Hepatic stellate cell (primary cell): ENCODE measurements at regions not wholly inside any gene's neighbourhood (a gene's known extent, or its start where the extent isn't known, plus 50 kb on each side); places are given as distances from the start of the nearest gene placed in this dataset.

Experiments used
- DNase-seq: peaks from one replicate; pipeline ENCODE4 v3.0.0; 2011; ENCODE audit warnings: low spot score

GRCh38 chr16:86983621-86984020 lies 333.6 kb downstream of the C16orf95 start:
- no peak for DNase-seq

- no peak for DNase-seq
Observed at GRCh38 chr16:86984343-86984742, 332.8 kb downstream of the C16orf95 start.

- peak; percentile 79 for DNase-seq
Observed at GRCh38 chr16:86984991-86985647, 332.1 kb downstream of the C16orf95 start.

- DNase-seq: no peak
Observed at GRCh38 chr16:86985648-86986015, 331.6 kb downstream of the C16orf95 start.

GRCh38 chr16:86986136-86986535 lies 331.1 kb downstream of the C16orf95 start:
- DNase-seq: no peak

- no peak for DNase-seq
Observed at GRCh38 chr16:86986809-86987487, 330.2 kb downstream of the C16orf95 start.

GRCh38 chr16:86987746-86988670 lies 329.2 kb downstream of the C16orf95 start:
- no peak for DNase-seq

- DNase-seq: no peak
Observed at GRCh38 chr16:86988920-86989696, 328.1 kb downstream of the C16orf95 start.

- no peak for DNase-seq
Observed at GRCh38 chr16:86990451-86990850, 326.7 kb downstream of the C16orf95 start.

- peak; percentile 43 for DNase-seq
Observed at GRCh38 chr16:86991679-86992078, 325.5 kb downstream of the C16orf95 start.

GRCh38 chr16:86992587-86992986 lies 324.6 kb downstream of the C16orf95 start:
- no peak for DNase-seq

- DNase-seq: no peak
Observed at GRCh38 chr16:86993426-86994110, 323.6 kb downstream of the C16orf95 start.

- no peak for DNase-seq
Observed at GRCh38 chr16:86994215-86994614, 323.0 kb downstream of the C16orf95 start.

GRCh38 chr16:86994651-86995171 lies 322.5 kb downstream of the C16orf95 start:
- DNase-seq: peak; percentile 98

- DNase-seq: no peak
Observed at GRCh38 chr16:86995456-86995855, 321.7 kb downstream of the C16orf95 start.

GRCh38 chr16:86996081-86996480 lies 321.1 kb downstream of the C16orf95 start:
- no peak for DNase-seq

- no peak for DNase-seq
Observed at GRCh38 chr16:86997058-86997457, 320.1 kb downstream of the C16orf95 start.

GRCh38 chr16:86998196-86999001 lies 318.8 kb downstream of the C16orf95 start:
- DNase-seq: no peak

GRCh38 chr16:87000001-87000400 lies 317.2 kb downstream of the C16orf95 start:
- no peak for DNase-seq

- DNase-seq: no peak
Observed at GRCh38 chr16:87002717-87003413, 314.3 kb downstream of the C16orf95 start.
